IMR-90 (cell line): ENCODE measurements at regions not wholly inside any gene's neighbourhood (a gene's known extent, or its start where the extent isn't known, plus 50 kb on each side); places are given as distances from the start of the nearest gene placed in this dataset.

Experiments
- ATAC-seq: fragments of 200-7000 bp; cut with Tn5 transposase; 2 replicates; pipeline ENCODE4 v1.9.1; 2020; ENCODE audit warnings: low read depth, mild to moderate bottlenecking, moderate library complexity
- BruUV-seq: library from RNA; stranded (reverse); fragments of 400-500 nt; replicated peaks from 2 replicates; lab custom pipeline; 2021; lab: Mats Ljungman, UMichigan
- CTCF ChIA-PET: fragments of 300-600 bp; formaldehyde crosslinking; extraction: SDS; loops from one replicate; lab custom pipeline; 2021; ENCODE audit warnings: antibody characterized with exemption; lab: Yijun Ruan, JAX
- POLR2A ChIA-PET: fragments of 300-600 bp; sonication (Branson Sonifier 250); formaldehyde crosslinking; loops from one replicate; lab custom pipeline; 2022; ENCODE audit warnings: antibody characterized with exemption; ENCODE audit not compliant: unreplicated experiment; lab: Charles Lee
- DNase-seq: peaks from one replicate; pipeline ENCODE4 v3.0.0; 2013
- H2AFZ ChIP-seq: replicated peaks from 2 replicates; pipeline ENCODE3; 2013; ENCODE audit warnings: low read length, mild to moderate bottlenecking; ENCODE audit not compliant: poor library complexity
- H2AK5ac ChIP-seq: 2 replicates; pipeline ENCODE4 v1.6.1; 2013; ENCODE audit warnings: low read depth, low read length, inconsistent platforms
- H2AK9ac ChIP-seq: replicated peaks from 2 replicates; pipeline ENCODE3; 2013; ENCODE audit warnings: mild to moderate bottlenecking, low read depth, low read length, moderate library complexity; ENCODE audit not compliant: poor library complexity
- H2BK120ac ChIP-seq: 2 replicates; pipeline ENCODE4 v1.6.1; 2013; ENCODE audit warnings: low read depth, low read length, inconsistent platforms
- H2BK15ac ChIP-seq: 3 replicates; pipeline ENCODE4 v1.6.1; 2013; ENCODE audit warnings: low read depth, low read length, inconsistent platforms
- H2BK20ac ChIP-seq: 2 replicates; pipeline ENCODE4 v1.6.1; 2013; ENCODE audit warnings: low read depth, mild to moderate bottlenecking, inconsistent platforms, low read length, moderate library complexity
- H2BK5ac ChIP-seq: 2 replicates; pipeline ENCODE4 v1.6.1; 2013; ENCODE audit warnings: mild to moderate bottlenecking, low read depth, low read length, inconsistent platforms; ENCODE audit not compliant: poor library complexity, severe bottlenecking
- H3K14ac ChIP-seq: replicated peaks from 2 replicates; pipeline ENCODE4 v1.6.1; 2013; ENCODE audit warnings: low read depth, low read length, inconsistent platforms
- H3K18ac ChIP-seq: 2 replicates; pipeline ENCODE4 v1.6.1; 2013; ENCODE audit warnings: low read depth, low read length, control low read depth
- H3K23ac ChIP-seq: 2 replicates; pipeline ENCODE4 v1.6.1; 2013; ENCODE audit warnings: low read depth, low read length, inconsistent platforms
- H3K27ac ChIP-seq: 2 replicates; pipeline ENCODE4 v1.5.1; 2013; ENCODE audit warnings: mild to moderate bottlenecking, control low read depth, low read length; ENCODE audit not compliant: insufficient read depth
- H3K27me3 ChIP-seq: 2 replicates; pipeline ENCODE4 v1.6.1; 2013; ENCODE audit warnings: low read length; ENCODE audit not compliant: control insufficient read depth, insufficient read depth
- H3K36me3 ChIP-seq: 2 replicates; pipeline ENCODE4 v1.6.1; 2013; ENCODE audit warnings: low read length, mixed read lengths; ENCODE audit not compliant: control insufficient read depth, insufficient read depth
- H3K4ac ChIP-seq: 2 replicates; pipeline ENCODE4 v1.6.1; 2013; ENCODE audit warnings: low read depth, low read length, inconsistent platforms
- H3K4me1 ChIP-seq: 2 replicates; pipeline ENCODE4 v1.6.1; 2013; ENCODE audit warnings: low read length, mixed read lengths; ENCODE audit not compliant: control insufficient read depth, insufficient read depth
- H3K4me2 ChIP-seq: 2 replicates; pipeline ENCODE4 v1.6.1; 2013; ENCODE audit warnings: low read depth, mild to moderate bottlenecking, control low read depth, low read length, moderate library complexity
- H3K4me3 ChIP-seq: 2 replicates; pipeline ENCODE4 v1.5.1; 2013; ENCODE audit warnings: low read depth, mild to moderate bottlenecking, control low read depth, low read length, moderate library complexity; ENCODE audit not compliant: insufficient read depth
- H3K56ac ChIP-seq: 2 replicates; pipeline ENCODE4 v1.6.1; 2013; ENCODE audit warnings: low read length, inconsistent platforms; ENCODE audit not compliant: insufficient read depth; ENCODE audit errors: extremely low read depth
- H3K79me1 ChIP-seq, 2 experiments: 2 replicates each; pipeline ENCODE4 v1.6.1; 2013; ENCODE audit warnings: low read length in 2 of 2, inconsistent platforms in 1 of 2, low read depth in 1 of 2
- H3K9ac ChIP-seq: 2 replicates; pipeline ENCODE4 v1.6.1; 2013; ENCODE audit warnings: low read depth, low read length, control low read depth
- H3K9me1 ChIP-seq: 2 replicates; pipeline ENCODE4 v1.6.1; 2013; ENCODE audit warnings: low read length, inconsistent platforms; ENCODE audit not compliant: insufficient read depth
- H3K9me3 ChIP-seq: 2 replicates; pipeline ENCODE4 v1.6.1; 2013; ENCODE audit warnings: low read length; ENCODE audit not compliant: control insufficient read depth, insufficient read depth
- H4K20me1 ChIP-seq: 2 replicates; pipeline ENCODE4 v1.6.1; 2013; ENCODE audit warnings: low read length, inconsistent platforms; ENCODE audit not compliant: insufficient read depth
- H4K5ac ChIP-seq: 2 replicates; pipeline ENCODE4 v1.6.1; 2013; ENCODE audit warnings: mild to moderate bottlenecking, low read depth, low read length, control low read depth
- H4K8ac ChIP-seq, 2 experiments: 2 replicates each; pipeline ENCODE4 v1.6.1; 2013; ENCODE audit warnings: low read depth in 2 of 2, low read length in 2 of 2, control low read depth in 1 of 2, inconsistent platforms in 1 of 2
- H4K91ac ChIP-seq: 2 replicates; pipeline ENCODE4 v1.6.1; 2013; ENCODE audit warnings: low read depth, low read length, inconsistent platforms; ENCODE audit not compliant: insufficient read depth
- MAFK ChIP-seq: IDR thresholded peaks from 2 replicates; pipeline ENCODE4 v1.6.1; 2012; ENCODE audit warnings: low read depth, low read length, improper control_type of control experiment
- MAZ ChIP-seq: IDR thresholded peaks from 2 replicates; pipeline ENCODE4 v1.6.1; 2012; ENCODE audit warnings: low read depth, mild to moderate bottlenecking, low read length, improper control_type of control experiment, moderate library complexity, borderline replicate concordance
- NFE2L2 ChIP-seq: fragments of 150-350 bp; IDR thresholded peaks from 2 replicates; pipeline ENCODE4 v1.6.1; 2016; ENCODE audit warnings: low read depth, mild to moderate bottlenecking, low read length
- POLR2A ChIP-seq: IDR thresholded peaks from 2 replicates; pipeline ENCODE4 v1.6.1; 2012; ENCODE audit warnings: mild to moderate bottlenecking, low read depth, low read length
- WGBS, 2 experiments: methylation state at CpG; one replicate each; pipeline versions ENCODE4 v1.1.5 to v1.1.7; 2013; ENCODE audit warnings: missing lambda C conversion rate in 2 of 2; ENCODE audit not compliant: insufficient read length in 1 of 2; ENCODE audit errors: extremely low coverage in 2 of 2; 5-methylcytosine and 5-hydroxymethylcytosine counted together
- dilution Hi-C: fragments of 300-500 bp; cut with HindIII; formaldehyde crosslinking; loops from one replicate; pipeline ENCODE4 v1.14.3; 2018; ENCODE audit warnings: low sequenced_read_pairs; ENCODE audit not compliant: unreplicated experiment
- in situ Hi-C: fragments of 300-500 bp; cut with MboI; formaldehyde crosslinking; loops from 3 replicates; pipeline ENCODE4 v1.14.3; 2019; ENCODE audit warnings: low sequenced_read_pairs, inconsistent platforms, mixed read lengths
- intact Hi-C: fragments of 100-400 bp; cut with micrococcal nuclease; formaldehyde crosslinking; loops from 2 replicates; pipeline ENCODE4 v1.10.0; 2022
- TF ChIP-seq, protein P1 (sequence below): conservative IDR thresholded peaks from 2 replicates; pipeline ENCODE4 v1.5.1; 2012; ENCODE audit warnings: mild to moderate bottlenecking, low read depth, low read length, improper control_type of control experiment

DNA sequence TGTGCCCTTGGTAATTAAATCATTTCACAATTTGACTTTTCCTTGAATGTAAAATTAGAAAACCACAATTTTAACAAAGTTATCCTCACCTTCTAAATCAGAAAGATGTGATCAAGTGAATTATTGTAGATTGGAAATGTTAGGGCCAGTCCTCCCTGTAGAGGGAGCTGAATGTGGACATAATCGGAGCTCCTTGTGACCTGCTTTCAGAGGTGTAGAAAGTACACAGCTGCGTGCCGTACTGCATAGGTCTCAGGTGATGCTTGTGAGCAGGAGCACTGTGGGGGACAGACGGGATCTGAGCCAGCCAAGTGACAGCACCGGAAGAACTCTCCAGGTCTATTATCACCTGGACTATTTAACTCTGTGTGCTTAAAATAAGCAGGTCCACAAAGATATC is 338.0 kb downstream of the AASDHPPT start:
- H3K18ac ChIP-seq, result no peak overlapping the region

More for the DNA sequence above, 338.0 kb downstream of the AASDHPPT start:
- Histone ChIP-seq H4K20me1 (no peaks in the 10 kb centered on the region), H4K8ac (no peak overlapping the region), H2BK120ac (no peak overlapping the region), H3K4me3 (no peak overlapping the region), H2BK20ac (no peak overlapping the region), H3K14ac (no peak overlapping the region), H3K79me1 (no peaks in the 10 kb centered on the region), H4K91ac (no peak overlapping the region), H4K5ac (no peak overlapping the region), H2AK5ac (no peak overlapping the region; the same call in 1 of the 2 replicates), H3K36me3 (no peaks in the 10 kb centered on the region), H3K9me3 (no peaks in the 10 kb centered on the region), H3K9me1 (no peaks in the 10 kb centered on the region), H2AK9ac (no peak overlapping the region), H3K56ac (no peak overlapping the region), H3K23ac (no peak overlapping the region), H3K4me2 (no peak overlapping the region), H3K4ac (no peak overlapping the region), H3K9ac (no peak overlapping the region), H2BK15ac (no peak overlapping the region), H3K27ac (no peak overlapping the region), H2BK5ac (no peak overlapping the region), H2AFZ (no peak overlapping the region), H3K27me3 (no peaks in the 10 kb centered on the region), H3K4me1 (no peaks in the 10 kb centered on the region)
- TF ChIP-seq MAFK (no peak), MAZ (no peak), POLR2A (no peak), NFE2L2 (no peak)
- TF ChIP-seq, protein P1, sequence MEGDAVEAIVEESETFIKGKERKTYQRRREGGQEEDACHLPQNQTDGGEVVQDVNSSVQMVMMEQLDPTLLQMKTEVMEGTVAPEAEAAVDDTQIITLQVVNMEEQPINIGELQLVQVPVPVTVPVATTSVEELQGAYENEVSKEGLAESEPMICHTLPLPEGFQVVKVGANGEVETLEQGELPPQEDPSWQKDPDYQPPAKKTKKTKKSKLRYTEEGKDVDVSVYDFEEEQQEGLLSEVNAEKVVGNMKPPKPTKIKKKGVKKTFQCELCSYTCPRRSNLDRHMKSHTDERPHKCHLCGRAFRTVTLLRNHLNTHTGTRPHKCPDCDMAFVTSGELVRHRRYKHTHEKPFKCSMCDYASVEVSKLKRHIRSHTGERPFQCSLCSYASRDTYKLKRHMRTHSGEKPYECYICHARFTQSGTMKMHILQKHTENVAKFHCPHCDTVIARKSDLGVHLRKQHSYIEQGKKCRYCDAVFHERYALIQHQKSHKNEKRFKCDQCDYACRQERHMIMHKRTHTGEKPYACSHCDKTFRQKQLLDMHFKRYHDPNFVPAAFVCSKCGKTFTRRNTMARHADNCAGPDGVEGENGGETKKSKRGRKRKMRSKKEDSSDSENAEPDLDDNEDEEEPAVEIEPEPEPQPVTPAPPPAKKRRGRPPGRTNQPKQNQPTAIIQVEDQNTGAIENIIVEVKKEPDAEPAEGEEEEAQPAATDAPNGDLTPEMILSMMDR, result no peak
- CTCF ChIA-PET, result no interaction called here
- intact Hi-C loops (no loop called here), in situ Hi-C loops (no loop called here), dilution Hi-C loops (no loop called here)
- ATAC-seq (no peak), DNase-seq (no peak)
- WGBS, 2 experiments, result 100% methylated on average over 1 of the region's 5 CpGs; no CpG with 5 or more reads in 1 of the 2 experiments
- no TSS peak for BruUV-seq
- POLR2A ChIA-PET, result no interaction called here
